Lower leg skin (tissue), 4 donors: ENCODE measurements at regions not wholly inside any gene's neighbourhood (a gene's known extent, or its start where the extent isn't known, plus 50 kb on each side); places are given as distances from the start of the nearest gene placed in this dataset.

Experiments
- DNase-seq, 2 donors: peaks; one replicate each; pipeline ENCODE4 v3.0.0-alpha.2; 2019; ENCODE audit warnings: low spot score in 2 of 2
- H3K4me3 ChIP-seq: fragments of 200-600 bp; sonication (generic); 2 replicates; pipeline ENCODE4 v1.5.1; 2017; ENCODE audit warnings: mild to moderate bottlenecking, low read depth; ENCODE audit not compliant: poor library complexity, severe bottlenecking
- POLR2A ChIP-seq, 2 donors: fragments of 450-650 bp; IDR thresholded peaks; one replicate each; pipeline ENCODE4 v1.6.1; 2016 to 2017; ENCODE audit warnings: antibody characterized with exemption in 2 of 2, mild to moderate bottlenecking in 1 of 2, moderate library complexity in 1 of 2
- WGBS, 2 donors: methylation state at CpG; one replicate each; pipeline ENCODE4 v1.1.5; 2018; 5-methylcytosine and 5-hydroxymethylcytosine counted together
- intact Hi-C: fragments of 100-400 bp; cut with DNase I; formaldehyde crosslinking; loops from one replicate; pipeline ENCODE4 v1.15.0; 2023; ENCODE audit warnings: low total_unique reads
- TF ChIP-seq, protein P1 (sequence below), 3 donors: fragments of 450-650 bp; IDR thresholded peaks; one replicate each; pipeline ENCODE4 v1.5.1; 2016; ENCODE audit warnings: antibody characterized with exemption in 3 of 3, mild to moderate bottlenecking in 3 of 3, moderate library complexity in 2 of 3

DNA sequence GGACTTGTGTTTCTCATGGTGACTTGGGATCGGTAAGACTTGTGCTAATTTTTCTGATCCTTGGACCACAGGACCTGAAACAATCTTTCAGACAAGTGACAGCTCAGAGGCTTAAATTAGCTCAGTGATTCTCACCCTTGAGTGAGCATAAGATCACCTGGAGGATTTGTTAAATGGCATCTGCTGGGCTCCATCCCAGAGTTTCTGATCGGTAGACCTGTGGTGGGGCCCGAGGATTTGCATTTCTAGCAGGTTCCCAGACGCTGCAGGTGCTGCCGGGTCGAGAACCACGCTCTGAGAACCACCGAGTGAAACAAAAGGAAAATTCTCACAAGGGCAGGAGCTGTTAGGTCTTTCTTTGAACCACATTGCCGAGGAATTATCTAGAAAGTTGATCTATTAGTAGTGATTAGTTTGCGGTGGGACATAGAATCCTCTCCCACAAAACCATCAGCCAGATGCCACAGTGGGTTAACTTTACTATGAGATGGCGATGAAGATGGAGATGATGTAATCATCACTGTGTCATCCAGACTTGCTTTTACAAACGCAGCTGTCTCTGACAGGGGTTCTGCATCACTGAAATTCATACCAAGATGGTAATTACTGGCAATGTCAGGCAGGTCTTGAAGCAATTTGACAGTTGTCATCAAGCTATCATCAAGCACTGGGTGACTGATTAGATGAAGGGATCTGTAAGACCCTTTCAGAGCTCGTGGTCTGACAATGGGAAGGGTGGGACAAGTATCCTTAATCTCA, 184.0 kb downstream of the AACS start:
- WGBS, 2 donors, result 80 to 87% methylated on average over 13 of the region's 13 CpGs
- intact Hi-C loops, result no loop called here
- no peak for TF ChIP-seq POLR2A (IDR thresholded peaks at IDR 0.05)
- TF ChIP-seq, protein P1, sequence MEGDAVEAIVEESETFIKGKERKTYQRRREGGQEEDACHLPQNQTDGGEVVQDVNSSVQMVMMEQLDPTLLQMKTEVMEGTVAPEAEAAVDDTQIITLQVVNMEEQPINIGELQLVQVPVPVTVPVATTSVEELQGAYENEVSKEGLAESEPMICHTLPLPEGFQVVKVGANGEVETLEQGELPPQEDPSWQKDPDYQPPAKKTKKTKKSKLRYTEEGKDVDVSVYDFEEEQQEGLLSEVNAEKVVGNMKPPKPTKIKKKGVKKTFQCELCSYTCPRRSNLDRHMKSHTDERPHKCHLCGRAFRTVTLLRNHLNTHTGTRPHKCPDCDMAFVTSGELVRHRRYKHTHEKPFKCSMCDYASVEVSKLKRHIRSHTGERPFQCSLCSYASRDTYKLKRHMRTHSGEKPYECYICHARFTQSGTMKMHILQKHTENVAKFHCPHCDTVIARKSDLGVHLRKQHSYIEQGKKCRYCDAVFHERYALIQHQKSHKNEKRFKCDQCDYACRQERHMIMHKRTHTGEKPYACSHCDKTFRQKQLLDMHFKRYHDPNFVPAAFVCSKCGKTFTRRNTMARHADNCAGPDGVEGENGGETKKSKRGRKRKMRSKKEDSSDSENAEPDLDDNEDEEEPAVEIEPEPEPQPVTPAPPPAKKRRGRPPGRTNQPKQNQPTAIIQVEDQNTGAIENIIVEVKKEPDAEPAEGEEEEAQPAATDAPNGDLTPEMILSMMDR (IDR thresholded peaks at IDR 0.05), result no peak

GRCh38 chr12:125249932-125250331, 184.7 kb downstream of the AACS start:
- H3K4me3 ChIP-seq, result no peak overlapping the region
- 69 to 76% methylated on average over 7 of the region's 7 CpGs for WGBS, 2 donors

More for the DNA sequence above, 184.0 kb downstream of the AACS start:
- DNase-seq, result no peak
- no peak overlapping the region for H3K4me3 ChIP-seq

DNA sequence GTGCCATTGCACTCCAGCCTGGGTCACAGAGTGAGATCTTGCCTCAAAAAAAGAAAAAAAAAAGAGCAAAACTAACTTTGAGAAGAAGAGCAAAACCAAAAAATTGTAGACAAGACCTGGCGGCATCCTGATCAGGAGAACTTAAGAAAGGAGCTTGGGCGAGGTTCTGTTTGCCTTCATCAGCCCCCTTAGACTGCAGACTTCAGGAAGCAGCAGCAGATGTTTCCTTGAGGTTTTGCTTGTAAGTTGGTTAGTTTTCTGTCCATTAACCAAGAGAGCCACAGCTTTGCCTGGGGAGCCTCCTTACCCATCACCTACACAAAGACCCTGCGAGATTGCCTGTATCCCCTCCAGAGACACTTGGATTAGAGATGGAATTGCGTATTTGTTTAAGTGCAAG, 189.0 kb downstream of the AACS start:
- H3K4me3 ChIP-seq, result no peak overlapping the region
- intact Hi-C loops, result no loop called here
- WGBS, 2 donors, result 80 to 82% methylated on average over 4 of the region's 4 CpGs
- TF ChIP-seq, protein P1 (IDR thresholded peaks at IDR 0.05), result no peak
- no peak for TF ChIP-seq POLR2A (IDR thresholded peaks at IDR 0.05)
- DNase-seq, result no peak

More at GRCh38 chr12:125249932-125250331, 184.7 kb downstream of the AACS start:
- TF ChIP-seq, protein P1 (IDR thresholded peaks at IDR 0.05), result no peak
- TF ChIP-seq POLR2A (IDR thresholded peaks at IDR 0.05), result no peak
- DNase-seq, result no peak
- intact Hi-C loops, result no loop called here

- 77 to 78% methylated on average over 11 of the region's 11 CpGs for WGBS, 2 donors
- TF ChIP-seq POLR2A (IDR thresholded peaks at IDR 0.05), result no peak
- TF ChIP-seq, protein P1 (IDR thresholded peaks at IDR 0.05), result no peak
- H3K4me3 ChIP-seq, result no peak overlapping the region
- intact Hi-C loops, result no loop called here
- no peak for DNase-seq
Observed at GRCh38 chr12:125254856-125255255, 189.6 kb downstream of the AACS start.

GRCh38 chr12:125255935-125256633, 190.8 kb downstream of the AACS start:
- no peak overlapping the region for H3K4me3 ChIP-seq
- intact Hi-C loops, result no loop called here
- TF ChIP-seq, protein P1 (IDR thresholded peaks at IDR 0.05), result no peak
- TF ChIP-seq POLR2A (IDR thresholded peaks at IDR 0.05), result no peak
- 55 to 56% methylated on average over 12 of the region's 12 CpGs for WGBS, 2 donors
- no peak for DNase-seq
